ENCODE measurements at regions not wholly inside any gene's neighbourhood (a gene's known extent, or its start where the extent isn't known, plus 50 kb on each side); places are given as distances from the start of the nearest gene placed in this dataset.

- TF ChIP-seq EP300 (IDR thresholded peaks at IDR 0.05) (no peak), CTCF (IDR thresholded peaks at IDR 0.05) (no peak), POLR2AphosphoS5 (IDR thresholded peaks at IDR 0.05) (no peak), POLR2A (IDR thresholded peaks at IDR 0.05; ENCODE audit: low read depth) (no peak)
- intact Hi-C loops (cut with DNase I): no loop called here
- H3K4me1 ChIP-seq: peaks cover 11 to 19% (median 18%) of the 10 kb centered on the region in 4 donors
Observed at GRCh38 chr6:14652536-14652935, 535.0 kb downstream of the CD83 start.

DNA sequence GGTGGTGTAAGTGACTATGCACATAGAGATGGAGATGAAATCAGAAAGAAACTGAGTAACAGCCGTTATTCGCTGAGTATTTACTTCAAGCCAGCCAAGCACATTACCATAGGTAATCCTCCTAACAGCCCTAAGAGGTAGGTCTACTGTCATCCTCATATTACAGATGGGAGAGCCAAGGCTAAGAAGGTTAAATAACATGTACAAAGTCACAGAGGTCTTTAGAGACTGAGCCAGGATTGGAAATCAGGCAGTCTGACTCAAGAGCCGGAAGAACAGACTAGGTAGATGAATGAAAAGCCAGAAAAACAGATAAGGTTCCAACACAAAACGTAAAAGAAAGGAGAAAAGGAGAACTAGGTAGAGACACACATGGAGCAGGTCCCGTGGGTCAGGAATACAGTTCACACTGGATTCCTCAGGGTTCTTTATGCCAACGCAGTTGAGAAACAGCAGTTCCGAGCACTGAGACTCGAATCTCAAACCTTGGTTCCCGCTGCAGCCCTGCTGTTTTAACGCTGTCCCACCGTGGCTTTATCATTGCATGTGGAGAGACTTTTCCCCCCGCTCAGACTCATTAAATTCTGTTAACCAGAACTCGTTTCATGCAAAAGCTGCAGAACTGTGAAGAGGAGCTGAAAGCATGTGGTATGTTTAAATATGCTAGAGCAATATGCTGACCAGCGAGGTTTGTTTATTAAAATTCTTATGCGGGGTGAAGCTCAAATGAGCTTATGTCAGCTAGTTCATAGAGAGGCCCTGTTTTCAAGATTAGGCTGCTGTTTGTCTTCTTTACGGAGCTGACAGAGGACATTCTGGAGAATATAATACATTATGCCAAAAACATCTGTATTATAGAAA is 537.9 kb downstream of the CD83 start:
- WGBS: 41% methylated on average over 15 of the region's 16 CpGs
- Histone ChIP-seq H3K4me1 (peaks cover 11 to 18% (median 14%) of the 10 kb centered on the region in 4 donors), H3K36me3 (no peaks in the 10 kb centered on the region), H3K27ac (replicated peaks in 1 of 4) (peak overlapping the region in 1 of 4 donors; percentile 2), H3K9me3 (no peaks in the 10 kb centered on the region), H3K27me3 (no peaks in the 10 kb centered on the region), H3K4me3 (peak overlapping the region in 1 of 4 donors; percentile 3)
- no peak for TF ChIP-seq POLR2AphosphoS5 (IDR thresholded peaks at IDR 0.05)
- TF ChIP-seq POLR2A (IDR thresholded peaks at IDR 0.05; ENCODE audit: low read depth): no peak
- no peak for TF ChIP-seq EP300 (IDR thresholded peaks at IDR 0.05)
- TF ChIP-seq CTCF (IDR thresholded peaks at IDR 0.05): no peak
- peak; percentile 86 for DNase-seq (ENCODE audit: extremely low spot score)
- intact Hi-C loops (cut with DNase I): no loop called here

More at GRCh38 chr6:14652536-14652935, 535.0 kb downstream of the CD83 start:
- no peaks in the 10 kb centered on the region for H3K27me3 ChIP-seq
- H3K36me3 ChIP-seq: no peaks in the 10 kb centered on the region
- no peak for DNase-seq (ENCODE audit: extremely low spot score)
- H3K27ac ChIP-seq (replicated peaks in 1 of 4): no peak overlapping the region
- no peak overlapping the region for H3K4me3 ChIP-seq
- H3K9me3 ChIP-seq: no peaks in the 10 kb centered on the region

GRCh38 chr6:14656078-14656521 is 538.5 kb downstream of the CD83 start:
- intact Hi-C loops (cut with DNase I): no loop called here
- H3K9me3 ChIP-seq: no peaks in the 10 kb centered on the region
- H3K36me3 ChIP-seq: no peaks in the 10 kb centered on the region
- no peak for TF ChIP-seq POLR2A (IDR thresholded peaks at IDR 0.05; ENCODE audit: low read depth)
- no peak for TF ChIP-seq EP300 (IDR thresholded peaks at IDR 0.05)
- TF ChIP-seq POLR2AphosphoS5 (IDR thresholded peaks at IDR 0.05): no peak
- no peak for TF ChIP-seq CTCF (IDR thresholded peaks at IDR 0.05)
- peak overlapping the region in 1 of 4 donors; percentile 2 for H3K27ac ChIP-seq (replicated peaks in 1 of 4)
- no peak overlapping the region for H3K4me3 ChIP-seq
- peaks cover 11 to 18% (median 14%) of the 10 kb centered on the region in 4 donors for H3K4me1 ChIP-seq
- WGBS: 26% methylated on average over 4 of the region's 4 CpGs
- DNase-seq (ENCODE audit: extremely low spot score): no peak
- H3K27me3 ChIP-seq: no peaks in the 10 kb centered on the region

- Histone ChIP-seq H3K27me3 (no peaks in the 10 kb centered on the region), H3K9me3 (no peaks in the 10 kb centered on the region), H3K4me3 (no peak overlapping the region), H3K4me1 (peaks cover 11 to 18% (median 14%) of the 10 kb centered on the region in 4 donors), H3K36me3 (no peaks in the 10 kb centered on the region), H3K27ac (replicated peaks in 1 of 4) (no peak overlapping the region)
- 78% methylated on average over 4 of the region's 4 CpGs for WGBS
- intact Hi-C loops (cut with DNase I): no loop called here
- DNase-seq (ENCODE audit: extremely low spot score): peak; percentile 47
- TF ChIP-seq EP300 (IDR thresholded peaks at IDR 0.05) (no peak), POLR2A (IDR thresholded peaks at IDR 0.05; ENCODE audit: low read depth) (no peak), POLR2AphosphoS5 (IDR thresholded peaks at IDR 0.05) (no peak), CTCF (IDR thresholded peaks at IDR 0.05) (no peak)
Observed at GRCh38 chr6:14656649-14657048, 539.1 kb downstream of the CD83 start.
